ENCODE measurements at regions not wholly inside any gene's neighbourhood (a gene's known extent, or its start where the extent isn't known, plus 50 kb on each side); places are given as distances from the start of the nearest gene placed in this dataset.
A peak's percentile ranks its signal among the peaks of the same experiment; 100 is the strongest.
"Not testable (repeated sequence)": the region's sequence is repeated elsewhere in the genome, so short reads cannot be mapped to it uniquely, and the experiment has no call there.

DNA sequence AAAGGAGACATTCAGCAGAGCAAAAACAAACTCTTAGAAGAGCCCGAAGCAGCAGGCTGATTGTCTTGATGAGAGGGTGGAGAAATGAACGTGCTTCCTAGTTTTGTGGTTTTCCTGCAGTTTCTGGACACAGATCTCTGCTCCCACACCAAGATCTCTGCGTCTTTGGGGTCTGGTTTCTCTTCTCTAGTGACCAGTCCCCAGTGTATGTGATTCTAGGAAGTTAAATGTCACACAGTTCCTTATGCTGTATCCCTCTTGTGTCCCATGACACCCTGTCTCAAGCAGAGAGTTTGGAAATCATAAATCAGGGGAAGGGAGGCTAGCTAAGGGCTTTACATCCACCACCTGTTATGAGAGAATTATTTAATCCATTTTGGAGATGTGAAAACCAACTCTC lies 55.4 kb upstream of the KLF14 start:
- no peak overlapping the region for H3K4me3 ChIP-seq (ENCODE audit: low read depth, low read length)
- DNase-seq (ENCODE audit: low read depth) = no peak
- no peak for TF ChIP-seq CTCF (conservative IDR thresholded peaks at IDR 0.05; ENCODE audit: low read depth, low read length)

GRCh38 chr7:130791746-130792145 lies 57.7 kb upstream of the KLF14 start:
- DNase-seq (ENCODE audit: low read depth) = no peak
- TF ChIP-seq CTCF (conservative IDR thresholded peaks at IDR 0.05; ENCODE audit: low read depth, low read length) = no peak
- H3K4me3 ChIP-seq (ENCODE audit: low read depth, low read length) = no peak overlapping the region

DNA sequence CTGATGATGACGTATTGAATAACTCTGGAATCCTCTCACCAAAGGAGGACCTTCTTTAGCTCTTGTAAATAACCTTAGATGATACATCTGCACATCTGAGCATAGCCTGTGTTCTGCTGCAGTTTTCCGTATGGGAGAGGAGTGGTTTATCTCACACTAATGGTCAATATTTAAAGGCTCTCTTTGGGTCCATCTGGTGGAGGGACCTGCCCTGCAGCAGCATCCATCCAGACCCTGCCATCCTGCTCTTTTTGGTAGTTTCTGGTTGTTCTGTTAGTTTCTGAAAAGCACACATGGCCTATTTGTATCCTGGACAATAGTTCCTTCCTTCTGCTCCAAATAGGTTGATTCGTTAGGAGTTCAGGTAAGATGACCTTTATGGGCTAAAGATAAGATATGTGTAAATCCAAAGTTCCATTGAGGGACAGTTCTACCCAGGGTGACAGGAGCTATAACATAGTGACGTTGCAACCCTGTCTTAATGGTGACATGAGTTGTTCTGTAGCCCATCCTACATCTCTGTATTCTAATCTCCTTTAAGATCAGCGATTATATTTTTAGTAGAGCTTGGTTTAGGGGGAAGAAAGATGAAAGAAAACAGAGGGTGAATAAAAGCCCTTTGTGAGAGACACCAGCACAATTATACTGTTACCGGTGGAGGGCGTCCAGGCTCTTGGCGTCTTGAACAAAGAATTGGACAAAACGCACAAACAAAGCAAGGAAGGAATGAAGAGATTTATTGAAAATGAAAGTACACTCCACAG lies 60.0 kb upstream of the KLF14 start:
- TF ChIP-seq CTCF (conservative IDR thresholded peaks at IDR 0.05; ENCODE audit: low read depth, low read length) = peak; percentile 54
- DNase-seq (ENCODE audit: low read depth) = peak; percentile 74
- H3K4me3 ChIP-seq (ENCODE audit: low read depth, low read length) = peak overlapping the region; percentile 37

DNA sequence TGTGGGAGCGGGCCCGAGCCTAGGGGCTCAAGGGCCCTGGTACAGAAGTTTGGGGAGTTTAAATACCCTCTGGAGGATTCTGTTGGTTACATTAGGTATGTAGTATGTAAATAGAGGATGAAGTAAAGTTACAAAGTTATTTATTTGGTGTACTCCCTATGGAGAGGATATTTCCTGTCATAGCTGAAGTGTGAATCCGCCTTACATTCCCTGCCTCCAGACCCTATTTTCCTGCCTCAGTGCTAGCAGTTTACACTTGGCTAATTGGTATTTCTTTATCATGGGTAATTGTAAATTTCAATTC lies 60.6 kb upstream of the KLF14 start:
- H3K4me3 ChIP-seq (ENCODE audit: low read depth, low read length) = peak overlapping the region; percentile 37
- TF ChIP-seq CTCF (conservative IDR thresholded peaks at IDR 0.05; ENCODE audit: low read depth, low read length) = no peak
- no peak for DNase-seq (ENCODE audit: low read depth)

- DNase-seq (ENCODE audit: low read depth) = not testable (repeated sequence)
Observed at GRCh38 chr7:130796425-130796824, 62.4 kb upstream of the KLF14 start.

GRCh38 chr7:130803127-130803526 lies 69.1 kb upstream of the KLF14 start:
- no peak for TF ChIP-seq CTCF (conservative IDR thresholded peaks at IDR 0.05; ENCODE audit: low read depth, low read length)
- no peak overlapping the region for H3K4me3 ChIP-seq (ENCODE audit: low read depth, low read length)
- DNase-seq (ENCODE audit: low read depth) = no peak

More at GRCh38 chr7:130796425-130796824, 62.4 kb upstream of the KLF14 start:
- H3K4me3 ChIP-seq (ENCODE audit: low read depth, low read length) = not testable (repeated sequence)

DNA sequence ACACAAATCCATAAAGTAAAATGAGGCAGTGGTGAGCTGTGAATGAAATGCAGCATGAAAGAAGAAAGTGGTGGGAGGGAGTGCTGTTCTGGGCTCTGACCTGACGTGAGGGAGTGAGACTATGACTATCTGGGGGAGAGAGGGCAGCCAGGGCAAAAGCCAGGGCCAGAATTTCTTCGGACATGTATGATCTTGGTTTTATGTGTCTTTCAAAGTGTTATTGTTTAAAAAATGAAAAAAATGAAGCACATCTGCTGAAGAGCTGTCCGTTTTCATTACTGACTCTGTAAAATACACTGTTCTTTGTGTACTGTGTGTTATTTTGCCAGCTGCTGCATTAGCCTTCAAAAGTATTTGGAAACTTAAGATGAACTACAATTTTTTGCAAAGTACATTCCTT lies 70.2 kb upstream of the KLF14 start:
- no peak for TF ChIP-seq CTCF (conservative IDR thresholded peaks at IDR 0.05; ENCODE audit: low read depth, low read length)
- DNase-seq (ENCODE audit: low read depth) = no peak
- H3K4me3 ChIP-seq (ENCODE audit: low read depth, low read length) = no peak overlapping the region

- not testable (repeated sequence) for H3K4me3 ChIP-seq (ENCODE audit: low read depth, low read length); DNase-seq (ENCODE audit: low read depth)
Observed at GRCh38 chr7:130812819-130813218, 78.8 kb upstream of the KLF14 start.
